GM12873 (cell line): ENCODE measurements at regions not wholly inside any gene's neighbourhood (a gene's known extent, or its start where the extent isn't known, plus 50 kb on each side); places are given as distances from the start of the nearest gene placed in this dataset.

Experiments used
- CTCF ChIP-seq: IDR thresholded peaks from 2 replicates; pipeline ENCODE4 v1.5.1; 2012; ENCODE audit warnings: low read depth, mild to moderate bottlenecking, moderate library complexity, low read length, control low read depth; ENCODE audit not compliant: insufficient read depth; ENCODE audit errors: missing control alignments

DNA sequence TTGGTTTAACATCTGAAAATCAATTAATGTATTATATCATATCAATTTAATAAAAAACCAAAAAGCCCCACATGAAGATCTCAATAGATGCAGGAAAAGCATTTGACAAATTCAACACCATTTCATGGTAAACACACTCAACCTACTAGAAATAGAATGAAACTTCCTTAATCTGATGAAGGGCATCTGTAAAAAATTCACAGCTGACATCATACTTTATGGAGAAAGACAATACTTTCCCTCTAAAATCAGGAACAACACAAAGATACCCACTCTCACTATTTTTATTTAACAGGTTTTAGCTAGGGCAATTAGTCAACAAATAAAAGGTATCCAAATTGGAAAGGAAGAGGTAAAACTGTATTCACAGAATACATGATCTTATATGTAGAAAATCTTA, 303.0 kb upstream of the ZEB2 start:
- TF ChIP-seq CTCF, result no peak

DNA sequence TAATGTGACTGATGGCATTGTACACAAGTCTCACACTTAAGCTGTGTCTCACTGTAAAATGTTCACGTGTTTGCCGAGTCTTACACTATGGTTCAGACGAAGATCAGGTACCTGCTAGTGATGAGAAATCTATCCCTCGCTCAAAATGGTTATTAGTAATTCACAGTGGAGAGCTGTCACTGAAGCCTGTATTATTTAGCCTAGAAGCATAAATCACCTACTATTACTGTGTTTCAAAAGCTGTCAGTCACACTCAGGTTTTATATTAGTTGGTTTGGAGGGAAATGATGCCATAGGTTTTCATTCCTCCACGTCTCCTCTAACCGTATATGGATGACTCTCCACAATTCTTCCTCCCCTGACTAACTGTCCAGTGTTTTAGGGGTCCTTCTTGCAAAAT, 292.4 kb upstream of the ZEB2 start:
- no peak for TF ChIP-seq CTCF

GRCh38 chr2:144801766-144802165, 281.8 kb upstream of the ZEB2 start:
- no peak for TF ChIP-seq CTCF

DNA sequence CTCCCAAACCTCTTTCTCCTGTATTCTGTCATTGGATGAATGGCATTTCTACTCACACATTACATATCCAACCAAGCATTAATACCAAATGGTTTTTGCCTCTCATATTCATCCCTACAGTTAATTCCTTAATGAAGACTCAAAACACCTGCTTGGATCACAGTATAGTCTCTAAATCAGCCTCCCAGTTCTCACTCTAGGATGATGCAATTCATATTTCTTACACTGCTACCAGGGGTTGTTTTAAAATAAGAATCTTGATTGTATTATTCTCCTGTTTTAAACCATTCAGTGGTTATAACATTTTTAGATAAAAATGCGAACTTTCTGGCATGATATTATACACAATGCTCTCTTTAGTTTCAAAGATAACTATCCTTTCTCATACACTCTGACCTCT, 281.4 kb upstream of the ZEB2 start:
- no peak for TF ChIP-seq CTCF

DNA sequence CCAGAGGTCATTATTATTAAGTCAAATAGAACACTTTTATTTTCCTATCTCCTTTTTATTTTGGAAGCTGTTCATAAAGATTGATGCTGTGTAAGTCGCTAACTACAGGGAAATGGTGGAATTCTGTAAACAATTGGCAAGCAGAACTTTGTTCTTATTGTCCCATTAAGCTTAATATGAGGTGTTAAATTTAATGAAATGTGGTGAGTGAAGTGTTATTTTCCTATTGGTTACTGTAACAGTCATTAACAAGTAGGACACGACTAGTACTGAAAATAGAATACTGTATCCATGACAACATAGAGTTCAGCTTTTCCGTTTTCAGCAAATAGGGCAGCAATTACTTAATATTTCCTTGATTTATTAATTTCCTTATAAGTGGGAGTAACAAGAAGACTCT, 279.1 kb upstream of the ZEB2 start:
- no peak for TF ChIP-seq CTCF

- no peak for TF ChIP-seq CTCF
Observed at GRCh38 chr2:144798034-144798433, 278.1 kb upstream of the ZEB2 start.

GRCh38 chr2:144796936-144797335, 277.0 kb upstream of the ZEB2 start:
- no peak for TF ChIP-seq CTCF

DNA sequence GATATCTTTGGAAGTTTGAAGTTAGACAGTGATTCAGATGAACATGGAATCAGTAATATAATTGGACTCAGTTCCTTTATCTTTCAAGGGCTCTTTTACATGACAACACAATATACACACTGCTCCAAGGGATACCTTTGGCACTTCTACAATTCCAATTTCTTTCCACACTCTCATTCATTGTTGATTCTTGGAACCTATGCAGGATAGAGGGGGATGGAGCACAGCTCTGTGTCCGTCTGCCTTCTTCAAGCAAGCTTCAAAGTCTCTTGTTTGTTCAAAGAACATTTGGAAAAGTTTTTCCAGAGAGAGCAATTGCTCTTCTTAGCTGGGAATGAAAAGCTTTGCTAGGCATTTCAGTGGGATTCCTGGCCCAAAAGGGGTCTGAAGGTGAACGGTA, 276.2 kb upstream of the ZEB2 start:
- no peak for TF ChIP-seq CTCF
